ENCODE measurements at regions not wholly inside any gene's neighbourhood (a gene's known extent, or its start where the extent isn't known, plus 50 kb on each side); places are given as distances from the start of the nearest gene placed in this dataset.
A peak's percentile ranks its signal among the peaks of the same experiment; 100 is the strongest.

DNA sequence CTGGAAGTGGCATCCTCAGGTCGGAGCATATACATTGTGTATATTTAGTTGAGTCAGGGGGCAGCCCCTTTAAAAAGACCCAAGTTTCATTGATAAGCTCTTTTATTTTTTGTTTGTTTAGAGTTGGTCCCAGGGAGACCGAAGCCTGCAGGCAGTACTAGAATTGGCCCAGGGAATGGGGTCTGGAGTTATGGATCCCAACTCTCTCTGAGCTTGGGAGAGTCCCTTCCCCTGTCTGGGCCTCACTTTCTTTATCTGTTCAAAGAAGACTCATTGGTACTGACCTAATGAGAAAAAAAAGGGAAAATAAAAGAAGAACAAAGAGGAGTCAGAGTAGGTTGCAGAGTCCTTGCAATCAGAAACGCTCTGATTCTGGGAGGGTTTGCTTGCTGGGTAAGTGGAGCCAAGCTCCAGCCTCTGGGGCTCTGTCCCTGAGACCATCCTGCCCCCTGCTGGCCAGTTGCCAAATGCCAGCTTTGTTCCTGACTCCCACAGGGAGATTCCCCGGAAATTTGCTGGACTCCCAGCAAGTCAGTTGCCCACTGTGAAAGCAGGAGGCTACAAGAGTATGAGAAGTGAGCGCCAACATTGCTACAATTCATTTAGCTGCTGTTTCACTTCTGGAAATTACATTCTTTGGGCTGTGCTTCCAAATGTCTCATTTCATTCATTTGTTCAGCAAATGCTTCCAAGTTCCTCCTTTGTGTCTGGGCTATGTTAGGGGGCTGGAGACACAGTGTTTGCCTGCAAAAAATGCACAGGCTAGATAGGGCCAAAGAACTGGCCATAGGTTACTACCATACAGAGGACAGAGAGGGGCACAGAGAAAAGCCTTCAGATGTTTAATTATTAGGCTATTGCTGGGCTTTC, 156.2 kb downstream of the MELK start:
- peak; percentile 79 for DNase-seq

DNA sequence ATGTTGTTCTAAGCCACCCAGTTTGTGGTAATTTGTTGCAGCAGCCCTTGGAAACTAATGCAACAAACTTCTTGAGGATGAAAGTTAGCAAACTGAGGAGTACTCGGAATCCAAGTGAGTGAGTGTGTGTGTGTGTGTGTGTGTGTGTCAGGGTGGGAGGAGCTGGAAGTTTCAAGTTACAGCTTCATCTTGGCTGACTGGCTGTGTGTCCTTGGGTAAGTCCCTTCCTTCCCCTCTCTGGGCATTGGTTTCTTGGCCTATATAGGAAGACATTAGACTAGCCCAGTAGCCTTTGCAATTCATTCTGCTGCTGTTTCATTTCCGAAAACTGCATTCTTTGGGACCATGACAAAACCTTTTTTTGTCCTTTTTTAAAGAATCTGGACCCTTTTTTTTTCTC, 157.2 kb downstream of the MELK start:
- no peak for DNase-seq

DNA sequence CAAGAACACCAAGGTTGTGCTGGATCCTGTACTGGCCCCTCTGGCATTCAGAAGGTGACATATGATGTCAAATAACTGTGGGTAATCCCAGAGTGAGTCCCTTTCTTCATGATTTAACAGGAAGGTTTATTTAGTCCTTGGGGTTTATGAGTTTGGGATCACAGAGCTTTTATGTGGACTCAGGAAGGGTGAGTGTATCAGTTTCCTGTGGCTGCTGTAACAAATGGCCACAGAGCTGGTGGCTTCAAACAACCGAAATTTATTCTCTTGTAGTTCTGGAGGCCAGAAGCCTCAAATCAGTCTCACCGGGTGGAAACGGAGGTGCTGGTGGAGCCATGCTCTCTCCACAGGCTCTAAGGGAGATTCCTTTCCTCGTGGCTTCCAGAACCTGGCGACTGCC, 157.7 kb downstream of the MELK start:
- DNase-seq = no peak

DNA sequence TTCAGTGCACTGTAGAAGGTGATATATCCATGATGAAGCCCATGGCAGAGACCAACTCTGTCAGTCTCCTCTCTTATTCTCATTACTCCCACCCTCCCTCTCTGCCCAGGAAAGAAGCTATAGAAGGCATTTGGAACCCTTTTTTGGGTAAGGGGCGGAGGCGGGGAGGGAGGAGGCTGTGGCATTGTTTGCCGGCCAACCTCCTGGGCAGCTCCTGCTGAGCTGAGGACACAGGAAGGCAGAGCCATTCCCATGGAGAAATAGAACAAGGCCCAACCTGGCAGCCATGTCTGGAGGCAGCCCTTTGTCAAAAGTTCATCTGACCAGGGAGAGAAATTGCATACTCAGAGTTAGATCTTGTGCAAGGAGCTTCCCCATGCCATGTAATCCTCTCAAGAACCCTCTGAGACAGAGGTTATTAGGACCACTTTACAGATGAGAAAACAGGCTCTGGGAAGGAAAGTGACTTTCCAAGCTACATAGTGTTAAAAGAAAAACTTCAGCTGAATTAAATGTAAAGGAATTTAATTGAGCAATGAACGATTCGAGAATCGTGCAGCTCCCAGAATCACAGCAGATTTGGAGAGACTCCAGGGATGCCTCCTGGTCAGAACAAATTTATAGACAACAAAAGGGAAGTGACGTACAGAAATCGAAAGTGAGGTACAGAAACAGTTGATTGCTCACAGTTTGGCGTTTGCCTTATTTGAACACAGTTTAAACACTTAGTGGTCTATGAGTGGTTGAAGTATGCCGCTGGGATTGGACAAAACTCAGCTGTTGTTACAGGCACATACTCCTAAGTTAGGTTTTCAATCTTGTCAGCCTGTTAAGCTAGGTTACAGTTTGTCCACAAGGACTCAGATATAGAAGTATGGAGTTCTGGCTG, 158.6 kb downstream of the MELK start:
- peak; percentile 21 for DNase-seq

DNA sequence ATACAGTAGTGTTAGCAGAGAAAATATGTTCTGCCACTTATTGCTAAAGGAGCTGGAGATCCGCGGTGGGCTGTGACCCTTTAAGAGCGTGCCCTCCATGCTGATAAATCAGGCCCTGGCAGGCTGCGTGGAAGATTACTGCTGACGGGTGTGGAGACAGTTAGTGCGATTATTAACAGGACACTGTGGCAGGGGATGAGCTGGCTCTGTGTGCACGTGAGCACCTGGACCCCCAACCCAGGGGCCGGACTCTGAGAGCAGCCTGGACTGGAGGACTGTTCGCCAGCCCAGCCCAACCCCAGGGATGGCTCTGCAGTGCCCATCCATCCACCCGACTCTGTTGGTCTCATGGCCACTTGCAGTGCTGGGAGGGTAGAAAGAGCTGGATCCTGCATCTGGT, 162.0 kb downstream of the MELK start:
- no peak for DNase-seq

DNA sequence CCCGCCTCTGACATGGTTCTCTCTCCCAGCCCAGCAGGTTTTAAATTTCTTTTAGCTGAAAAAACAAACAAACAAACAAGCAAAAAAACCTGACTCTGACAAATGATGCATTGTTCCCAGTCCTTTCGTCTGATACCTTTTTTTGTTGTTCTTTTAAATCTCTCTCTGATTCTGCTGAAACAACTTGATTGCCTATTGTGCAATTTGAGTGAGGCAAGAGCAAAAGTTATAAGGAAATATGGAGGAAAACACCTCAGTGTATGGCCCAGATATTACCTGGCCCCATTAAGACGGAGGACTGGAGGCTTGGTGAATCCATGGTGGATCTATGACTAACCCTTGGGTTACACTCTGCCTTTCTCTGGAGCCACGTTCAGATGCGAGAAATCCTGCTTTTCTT, 164.0 kb downstream of the MELK start:
- no peak for DNase-seq

DNA sequence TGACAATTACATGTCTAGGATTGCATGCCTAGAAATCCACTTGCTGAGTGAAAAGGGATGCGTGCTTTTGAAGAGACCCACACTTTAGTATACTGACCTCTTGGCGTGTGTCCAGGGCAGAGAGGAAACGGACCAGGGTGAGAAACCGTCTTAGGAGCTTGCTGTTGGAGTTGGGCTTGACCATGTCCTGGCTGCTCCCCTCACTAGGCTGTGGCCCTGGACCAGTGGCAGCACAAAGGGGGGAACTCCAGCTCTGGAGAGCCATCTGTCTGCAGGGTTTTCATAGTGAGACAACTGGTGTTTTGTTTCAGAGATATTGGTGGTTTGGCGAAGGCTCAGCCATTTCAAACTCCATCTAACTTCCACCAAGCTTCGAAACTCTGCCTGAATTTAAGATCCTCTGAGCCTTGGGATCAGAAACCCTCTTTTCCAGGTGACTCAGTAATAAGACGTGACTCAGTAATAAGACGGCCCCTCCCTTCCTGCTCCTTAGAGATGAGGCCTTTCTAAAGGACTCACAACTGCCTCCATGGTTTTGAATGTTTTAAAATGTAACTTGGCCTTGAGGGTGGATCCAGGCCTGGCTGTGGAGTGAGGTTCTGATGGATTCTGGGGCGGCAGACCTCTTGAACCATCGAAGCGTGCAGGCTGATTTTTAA, 165.8 kb downstream of the MELK start:
- no peak for DNase-seq

DNA sequence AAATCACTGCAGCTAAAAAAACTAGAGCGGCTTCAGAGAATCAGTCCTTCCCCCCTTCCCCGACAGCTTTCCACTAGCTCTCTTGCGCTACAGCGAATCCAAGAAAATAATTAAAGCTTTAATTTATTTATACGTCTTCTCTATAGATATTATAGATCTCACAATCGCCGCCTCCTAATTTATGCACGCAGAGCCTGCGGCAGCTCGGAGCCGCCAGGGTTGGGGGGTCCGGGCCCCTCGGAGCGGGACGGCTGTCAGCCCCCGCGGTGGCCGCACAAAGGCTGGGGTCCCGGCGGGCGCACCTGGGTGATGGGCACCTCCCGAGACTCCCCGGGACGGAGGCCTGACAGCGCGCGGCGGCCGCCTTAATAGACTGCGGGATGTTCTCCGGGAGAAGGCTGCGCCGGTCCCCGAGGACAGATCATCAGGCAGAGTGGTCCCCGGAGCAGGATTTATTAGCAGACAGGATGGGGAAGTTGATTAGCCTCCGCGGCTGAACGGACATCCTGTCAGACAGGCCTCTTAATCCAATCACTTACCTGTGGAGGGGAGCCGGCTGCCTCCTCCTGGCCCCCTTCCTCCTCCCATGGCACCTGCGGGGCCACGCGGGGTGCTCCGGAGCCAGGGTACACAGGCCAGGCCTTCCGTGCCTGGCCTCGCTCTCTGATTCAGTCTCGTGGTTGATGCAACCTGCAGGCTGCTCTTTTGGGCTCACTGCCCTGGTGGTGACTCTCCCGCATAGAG, 166.8 kb downstream of the MELK start:
- no peak for DNase-seq

DNA sequence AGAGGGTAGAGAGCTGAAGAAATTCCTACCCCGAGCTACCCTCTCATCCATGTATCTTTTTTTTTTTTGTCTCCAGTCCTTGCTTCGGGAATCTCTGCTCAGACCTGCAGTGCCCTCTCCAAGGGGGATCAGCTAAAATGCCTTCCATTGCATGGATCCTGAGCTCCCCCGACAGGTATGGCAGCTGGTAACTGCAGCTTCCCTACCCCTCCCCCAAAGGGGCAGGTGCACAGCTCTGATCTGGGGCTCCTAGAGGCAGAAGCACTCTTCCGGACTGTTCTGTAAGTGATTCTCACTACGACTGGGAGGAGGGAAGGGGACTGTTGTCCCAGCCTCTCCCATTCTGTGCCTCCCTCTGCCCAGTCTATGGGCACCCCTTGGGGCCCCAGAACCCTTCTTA, 169.6 kb downstream of the MELK start:
- DNase-seq = peak; percentile 83

DNA sequence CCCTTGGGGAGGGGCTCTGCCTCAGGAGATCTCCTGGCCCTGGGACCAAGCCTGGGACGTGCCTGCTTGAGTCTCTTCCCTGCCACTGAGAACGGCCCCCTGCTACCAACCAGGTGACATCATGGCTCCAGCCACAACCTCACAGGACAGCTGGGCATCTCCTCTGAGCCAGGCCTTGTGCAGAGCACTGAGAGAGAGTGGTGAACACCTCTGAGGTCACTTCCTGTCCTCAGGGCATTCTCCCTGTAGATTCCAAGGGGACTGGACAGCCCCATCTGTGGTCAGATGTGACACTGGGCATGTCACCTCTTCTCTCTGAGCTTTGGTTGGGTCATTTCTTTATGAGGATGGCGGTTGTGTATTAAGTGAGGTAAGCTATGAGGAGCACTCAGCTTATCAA, 172.0 kb downstream of the MELK start:
- DNase-seq = peak; percentile 39

DNA sequence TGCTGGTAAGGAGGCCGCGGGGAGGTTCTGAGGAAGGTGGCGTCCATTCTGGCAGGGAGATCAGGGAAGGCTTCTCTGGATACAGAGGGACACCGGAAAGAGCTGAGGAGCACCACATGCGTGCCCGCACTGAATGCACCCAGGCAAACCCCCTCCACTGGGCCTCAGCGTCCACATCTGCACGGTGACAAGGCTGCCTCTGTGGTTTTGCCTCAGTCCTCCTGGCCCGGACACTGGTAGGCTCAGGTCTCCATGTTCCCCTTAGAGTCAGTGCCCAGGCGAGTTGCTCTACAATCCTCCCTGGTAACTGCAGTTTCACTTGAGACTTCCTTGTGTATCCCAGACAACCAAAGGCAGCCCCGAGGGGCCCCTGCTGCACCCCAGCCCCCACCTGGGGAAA, 173.3 kb downstream of the MELK start:
- no peak for DNase-seq

DNA sequence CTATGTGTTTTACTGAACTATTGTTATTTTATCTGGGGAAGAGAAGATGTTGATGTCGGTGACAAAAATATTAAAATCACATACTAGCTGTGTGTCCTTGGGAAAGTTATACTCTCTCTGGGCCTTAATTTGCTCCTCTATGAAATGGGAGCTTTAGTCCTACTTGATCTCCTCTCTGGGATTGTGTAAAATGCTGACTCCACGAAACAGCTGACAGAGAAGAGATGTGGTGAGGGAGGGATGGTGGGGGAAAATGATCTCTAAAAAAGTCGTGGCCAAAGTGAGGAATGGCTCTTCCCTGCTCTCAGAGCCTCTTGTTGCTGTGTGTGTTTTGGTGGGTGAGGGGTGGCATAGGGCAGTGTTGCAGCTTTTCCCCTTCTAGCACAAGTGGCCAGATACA, 173.7 kb downstream of the MELK start:
- DNase-seq = peak; percentile 6

DNA sequence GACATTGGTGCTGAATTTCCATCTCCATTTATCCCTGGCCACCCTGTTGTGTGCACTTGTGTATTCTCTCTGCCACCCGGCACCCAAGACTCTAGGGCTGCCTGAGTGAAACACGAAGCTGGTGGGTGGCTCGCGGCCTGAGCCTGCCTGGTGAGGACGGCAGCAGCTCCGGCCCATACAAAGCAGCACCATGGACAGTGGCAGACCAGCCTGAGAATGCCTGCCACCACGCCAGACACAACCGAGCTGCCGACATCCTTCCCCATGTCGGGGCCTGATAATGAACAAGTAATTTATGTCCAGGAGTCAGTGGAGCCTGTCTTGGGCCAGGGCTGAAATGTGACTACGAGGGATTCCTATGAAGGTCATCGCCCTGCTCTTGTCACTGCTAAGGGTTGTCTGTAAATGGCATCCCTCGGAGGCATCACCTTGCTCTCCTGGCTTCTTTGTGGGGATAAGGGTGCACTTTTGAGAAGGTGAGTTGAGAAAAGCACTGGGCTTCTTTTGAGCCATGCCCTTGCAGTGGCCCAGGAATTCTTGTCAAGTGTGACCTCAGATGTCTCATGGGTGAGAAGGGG, 175.7 kb downstream of the MELK start:
- DNase-seq = no peak

DNA sequence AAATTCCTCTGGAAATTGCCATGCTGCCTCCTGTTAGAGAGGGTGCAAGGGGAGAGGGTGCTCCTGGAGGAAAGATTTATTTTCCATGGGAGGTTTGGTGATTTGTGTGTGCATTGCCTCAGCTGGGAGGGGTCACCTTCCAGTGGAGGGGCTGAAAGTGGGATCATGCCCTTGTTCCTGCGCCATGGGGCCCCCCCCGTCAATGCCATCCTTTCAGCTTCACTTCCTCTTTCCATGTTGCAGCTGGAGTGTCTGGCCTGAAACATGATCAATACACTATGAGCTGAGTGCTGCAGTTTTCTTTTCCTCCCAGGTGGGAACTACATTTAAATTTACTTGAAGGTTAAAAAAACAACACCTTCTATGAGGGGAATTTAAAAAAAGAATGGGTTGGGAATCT, 176.8 kb downstream of the MELK start:
- DNase-seq = no peak

DNA sequence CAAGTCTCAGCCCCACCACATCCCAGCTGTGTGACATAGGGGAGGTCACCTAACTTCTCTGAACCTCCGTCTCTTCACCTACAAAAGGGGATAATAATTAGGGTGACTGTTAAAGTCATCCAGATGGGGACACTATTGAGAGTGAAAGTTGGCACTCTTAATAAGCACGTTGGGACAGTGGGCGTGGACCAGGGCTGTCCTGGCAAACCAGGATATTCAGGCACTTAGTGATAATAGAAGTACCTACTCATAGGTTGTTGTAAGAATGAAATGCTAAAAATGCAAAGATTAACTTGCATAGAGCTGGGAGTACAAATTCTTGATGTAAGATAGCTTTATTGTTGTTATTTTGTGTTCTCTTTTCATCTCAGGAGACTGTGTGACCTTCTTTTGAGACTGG, 177.9 kb downstream of the MELK start:
- no peak for DNase-seq

DNA sequence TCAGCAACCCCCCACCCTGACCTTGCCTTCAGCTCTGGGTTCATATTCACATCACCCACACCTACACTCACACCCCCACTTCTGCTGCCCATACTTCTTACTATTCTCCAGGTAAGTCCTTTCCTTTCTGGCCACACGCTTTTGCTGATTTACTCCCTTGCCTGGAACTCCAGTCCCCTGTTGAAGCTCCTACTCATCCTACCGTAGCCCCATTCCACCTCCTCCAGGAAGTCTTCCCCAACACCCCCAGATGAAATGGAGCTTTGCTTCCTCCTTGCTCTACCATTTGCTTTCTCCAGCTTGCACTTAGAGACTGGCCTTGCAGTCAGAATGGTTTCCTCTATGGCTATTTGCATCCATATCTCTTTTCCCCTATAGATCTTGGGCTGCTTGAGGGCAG, 182.3 kb downstream of the MELK start:
- no peak for DNase-seq

DNA sequence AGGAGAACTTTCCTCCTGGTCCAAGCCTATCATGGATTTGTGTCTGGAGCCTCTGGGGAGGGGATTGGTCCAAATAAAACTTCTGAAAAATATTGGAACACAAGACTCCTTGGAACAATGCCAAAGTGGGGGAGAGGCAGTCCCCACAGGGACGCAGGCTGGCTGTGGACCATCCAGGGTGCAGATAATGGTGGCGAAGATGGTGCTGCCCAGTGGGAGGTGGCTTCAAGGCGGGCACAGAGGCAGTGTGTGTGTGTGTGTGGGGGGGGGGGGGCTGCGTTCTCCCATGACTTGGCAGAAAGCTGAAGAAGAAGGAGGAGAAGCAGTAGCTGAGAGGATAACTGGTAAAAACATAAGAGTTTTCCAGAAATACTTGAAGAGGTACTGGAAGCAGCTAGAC, 186.4 kb downstream of the MELK start:
- DNase-seq = no peak

DNA sequence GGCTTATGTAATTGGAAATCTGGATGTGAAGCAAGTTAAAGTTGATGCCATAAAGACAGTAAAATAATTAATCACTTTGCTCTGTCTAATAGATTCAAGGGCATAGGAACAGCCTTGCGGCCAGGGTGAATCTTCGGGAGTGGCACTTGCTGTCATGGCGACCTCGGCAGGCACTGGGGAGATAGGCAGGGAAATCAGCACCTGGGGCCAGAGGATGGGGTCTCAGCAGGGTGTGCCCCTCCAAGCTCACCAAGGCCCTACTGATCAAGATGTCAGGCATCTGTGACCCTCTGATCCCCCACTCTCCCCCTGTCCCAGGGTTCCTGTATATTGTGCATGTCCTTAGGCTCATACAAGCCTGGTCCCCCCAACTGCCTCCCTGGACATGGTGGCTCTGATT, 187.3 kb downstream of the MELK start:
- no peak for DNase-seq

DNA sequence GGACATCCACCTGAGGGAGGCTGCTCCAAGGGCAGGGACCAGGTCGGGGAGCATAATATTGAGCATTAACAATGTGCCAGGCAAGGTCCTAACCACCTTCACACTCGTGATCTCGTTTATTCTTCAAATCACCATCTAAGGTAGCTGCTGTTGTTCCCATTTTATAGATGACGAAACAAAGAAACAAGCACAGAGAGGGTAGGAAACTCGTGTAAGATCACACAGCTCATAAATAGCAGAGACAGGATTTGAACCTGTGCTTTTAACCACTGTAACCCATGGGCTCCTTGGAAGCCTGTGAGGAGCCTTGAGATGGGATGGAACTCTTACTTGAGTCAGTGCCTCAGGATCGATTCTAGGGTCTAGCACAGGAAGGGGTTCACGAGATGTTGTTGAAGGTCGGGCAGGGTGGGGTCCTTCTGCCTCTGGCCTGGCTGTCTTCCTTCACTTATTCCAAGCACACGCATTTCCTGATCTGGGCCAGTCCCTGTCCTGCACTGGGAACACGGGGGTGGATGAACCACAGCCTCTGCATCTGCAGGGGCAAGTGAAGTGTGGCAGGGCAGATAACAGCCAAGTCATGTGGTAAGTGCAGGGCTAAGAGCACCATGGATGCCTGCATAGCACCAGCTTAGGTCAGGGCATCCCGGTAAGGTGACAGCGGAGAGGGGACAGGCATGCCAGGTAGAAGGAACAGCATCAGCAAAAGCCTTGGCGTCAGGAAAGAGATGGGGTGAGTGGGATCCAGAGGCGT, 188.1 kb downstream of the MELK start:
- DNase-seq = peak; percentile 9

DNA sequence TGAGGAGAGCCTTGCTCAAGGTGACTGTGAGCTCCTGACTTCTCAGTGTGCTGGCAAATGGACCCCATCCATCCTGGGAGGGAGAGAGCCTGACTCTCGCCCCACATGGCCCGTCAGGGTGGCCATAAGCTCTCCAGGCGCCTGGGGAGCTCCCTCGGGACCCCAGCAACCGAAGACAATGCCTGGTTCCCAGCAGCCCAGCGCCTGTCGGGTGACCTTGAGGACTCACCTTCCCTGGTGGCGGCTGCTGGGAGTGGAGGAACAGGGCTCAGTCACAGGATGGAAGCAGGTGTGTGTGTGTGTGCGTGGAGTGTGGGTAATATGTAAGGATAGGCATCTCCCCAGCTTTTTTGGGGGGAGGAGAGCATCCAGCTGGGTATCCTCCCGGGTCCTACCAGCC, 190.3 kb downstream of the MELK start:
- DNase-seq = peak; percentile 40

DNA sequence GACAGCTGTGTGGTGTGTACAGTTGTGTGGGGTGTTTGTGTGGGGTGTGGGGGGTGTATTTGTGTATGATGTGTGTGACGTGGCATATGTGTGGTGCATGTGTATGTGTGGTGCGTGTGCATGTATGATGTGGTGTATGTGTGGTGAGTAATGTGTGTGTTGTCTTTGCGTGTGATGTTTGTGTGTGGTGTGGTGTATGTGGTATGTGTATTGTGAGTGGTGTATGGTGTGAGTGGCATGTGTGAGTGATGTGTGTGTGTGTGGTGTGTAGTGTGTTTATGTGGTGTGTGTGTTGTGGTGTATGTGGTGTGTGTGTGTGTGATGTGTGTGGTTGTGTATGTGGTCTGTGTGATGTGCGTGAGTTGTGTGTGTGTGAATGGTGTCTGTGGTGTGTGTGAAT, 191.1 kb downstream of the MELK start:
- no peak for DNase-seq

Measured in DMS53 (cell line).